ENCODE measurements at regions not wholly inside any gene's neighbourhood (a gene's known extent, or its start where the extent isn't known, plus 50 kb on each side); places are given as distances from the start of the nearest gene placed in this dataset.
"Not testable (repeated sequence)": the region's sequence is repeated elsewhere in the genome, so short reads cannot be mapped to it uniquely, and the experiment has no call there.

- H3K4me3 ChIP-seq (ENCODE audit: low read depth, low read length): not testable (repeated sequence)
These were observed 50.4 kb upstream of the B3GAT2 start for GRCh38 chr6:71007298-71007697.

- TF ChIP-seq CTCF (IDR thresholded peaks at IDR 0.05; ENCODE audit: borderline replicate concordance, insufficient read depth, low read depth, low read length): no peak
- H3K4me3 ChIP-seq (ENCODE audit: low read depth, low read length): no peak overlapping the region
These were observed 55.1 kb upstream of the B3GAT2 start for GRCh38 chr6:71011871-71012371.

GRCh38 chr6:71012866-71013469 lies 56.1 kb upstream of the B3GAT2 start:
- peak; percentile 67; the same call in 1 of the 2 replicates for TF ChIP-seq CTCF (IDR thresholded peaks at IDR 0.05; ENCODE audit: borderline replicate concordance, insufficient read depth, low read depth, low read length)

GRCh38 chr6:71015392-71015791 lies 58.5 kb upstream of the B3GAT2 start:
- no peak overlapping the region for H3K4me3 ChIP-seq (ENCODE audit: low read depth, low read length)
- no peak for TF ChIP-seq CTCF (IDR thresholded peaks at IDR 0.05; ENCODE audit: borderline replicate concordance, insufficient read depth, low read depth, low read length)

More at GRCh38 chr6:71012866-71013469, 56.1 kb upstream of the B3GAT2 start:
- H3K4me3 ChIP-seq (ENCODE audit: low read depth, low read length): no peak overlapping the region

GRCh38 chr6:71028236-71028876 lies 71.5 kb upstream of the B3GAT2 start:
- H3K4me3 ChIP-seq (ENCODE audit: low read depth, low read length): no peak overlapping the region
- no peak for TF ChIP-seq CTCF (IDR thresholded peaks at IDR 0.05; ENCODE audit: borderline replicate concordance, insufficient read depth, low read depth, low read length)

GRCh38 chr6:71028877-71029252 lies 72.0 kb upstream of the B3GAT2 start:
- TF ChIP-seq CTCF (IDR thresholded peaks at IDR 0.05; ENCODE audit: borderline replicate concordance, insufficient read depth, low read depth, low read length): no peak
- H3K4me3 ChIP-seq (ENCODE audit: low read depth, low read length): no peak overlapping the region

- no peak overlapping the region for H3K4me3 ChIP-seq (ENCODE audit: low read depth, low read length)
- TF ChIP-seq CTCF (IDR thresholded peaks at IDR 0.05; ENCODE audit: borderline replicate concordance, insufficient read depth, low read depth, low read length): no peak
These were observed 72.7 kb upstream of the B3GAT2 start for GRCh38 chr6:71029555-71029954.

All from GM12875 (cell line).